ENCODE measurements at regions not wholly inside any gene's neighbourhood (a gene's known extent, or its start where the extent isn't known, plus 50 kb on each side); places are given as distances from the start of the nearest gene placed in this dataset.

DNA sequence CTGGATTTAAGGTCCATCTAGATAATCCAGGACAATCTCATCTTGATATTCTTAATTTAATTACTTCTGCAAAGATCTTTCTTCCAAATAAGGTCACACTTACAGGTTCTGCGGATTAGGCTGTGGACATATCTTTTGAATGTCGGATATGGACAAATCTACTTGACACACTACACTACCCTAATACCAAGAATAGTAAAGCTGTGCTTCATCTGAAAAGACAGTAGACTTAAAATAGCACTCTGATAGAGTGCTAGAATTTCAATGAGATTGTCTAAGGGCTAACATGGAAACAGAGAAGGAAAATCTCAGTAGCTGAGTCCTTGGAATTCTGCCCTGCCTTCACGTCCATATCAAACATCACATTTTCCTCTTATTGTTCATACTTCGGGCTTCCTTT is 1238.0 kb downstream of the EPHA7 start:
- no peak overlapping the region for H3K4me3 Mint-ChIP-seq
- no peaks in the 10 kb centered on the region for H3K27me3 Mint-ChIP-seq
- H3K27ac Mint-ChIP-seq: no peak overlapping the region
- no peaks in the 10 kb centered on the region for H3K4me1 Mint-ChIP-seq
- ATAC-seq (ENCODE audit: low read depth in 2 of 2) (no peak), DNase-seq (no peak)
- H3K36me3 Mint-ChIP-seq: no peaks in the 10 kb centered on the region
- H3K9me3 Mint-ChIP-seq: peaks cover 0 to 4% (median 0%) of the 10 kb centered on the region in 7 donors

DNA sequence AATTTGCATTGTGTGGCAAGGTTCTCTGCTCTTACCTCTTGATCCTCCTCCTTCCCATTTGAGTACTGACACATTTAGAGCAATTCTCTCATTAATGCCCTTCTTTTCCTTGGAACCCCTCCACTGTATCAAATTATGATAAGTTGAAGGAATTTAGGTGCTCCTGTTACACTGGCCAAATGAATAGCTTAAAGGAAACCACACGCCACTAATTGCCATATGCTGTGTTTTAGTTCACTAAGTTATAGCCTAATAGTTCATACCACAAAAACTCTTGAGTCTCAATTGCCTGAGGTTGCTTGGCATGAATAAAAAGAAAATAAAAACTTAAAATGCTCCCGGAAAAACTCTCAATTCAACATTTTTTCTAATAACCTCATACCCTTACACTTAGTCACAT is 1239.3 kb downstream of the EPHA7 start:
- DNase-seq (no peak), ATAC-seq (ENCODE audit: low read depth in 2 of 2) (no peak)
- Mint-ChIP-seq H3K27me3 (no peaks in the 10 kb centered on the region), H3K4me3 (no peak overlapping the region), H3K27ac (no peak overlapping the region), H3K9me3 (peaks cover 0 to 5% (median 0%) of the 10 kb centered on the region in 7 donors), H3K4me1 (no peaks in the 10 kb centered on the region), H3K36me3 (no peaks in the 10 kb centered on the region)

DNA sequence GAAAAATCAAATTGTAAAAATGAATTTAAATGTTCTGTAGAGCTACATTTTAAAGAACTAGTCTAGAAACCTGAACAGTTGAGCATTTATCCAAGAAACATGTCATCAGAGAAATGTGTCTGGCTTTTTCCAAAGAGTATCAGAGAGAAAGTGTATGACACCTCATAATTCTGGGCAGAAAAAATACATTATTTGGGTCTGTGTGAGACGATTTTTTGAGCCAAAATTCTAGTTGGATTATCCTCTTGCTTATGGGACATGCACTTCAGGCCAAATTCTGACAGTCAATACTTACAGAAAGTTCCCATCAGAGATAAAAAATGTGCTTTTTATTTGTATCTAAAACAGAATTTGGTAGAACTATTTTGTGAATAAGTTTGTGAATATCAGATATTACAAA is 1242.7 kb downstream of the EPHA7 start:
- H3K27ac Mint-ChIP-seq: no peak overlapping the region
- H3K4me1 Mint-ChIP-seq: no peaks in the 10 kb centered on the region
- ATAC-seq (ENCODE audit: low read depth in 2 of 2) (no peak), DNase-seq (no peak)
- peaks cover 0 to 5% (median 0%) of the 10 kb centered on the region in 7 donors for H3K9me3 Mint-ChIP-seq
- no peaks in the 10 kb centered on the region for H3K27me3 Mint-ChIP-seq
- no peaks in the 10 kb centered on the region for H3K36me3 Mint-ChIP-seq
- no peak overlapping the region for H3K4me3 Mint-ChIP-seq

DNA sequence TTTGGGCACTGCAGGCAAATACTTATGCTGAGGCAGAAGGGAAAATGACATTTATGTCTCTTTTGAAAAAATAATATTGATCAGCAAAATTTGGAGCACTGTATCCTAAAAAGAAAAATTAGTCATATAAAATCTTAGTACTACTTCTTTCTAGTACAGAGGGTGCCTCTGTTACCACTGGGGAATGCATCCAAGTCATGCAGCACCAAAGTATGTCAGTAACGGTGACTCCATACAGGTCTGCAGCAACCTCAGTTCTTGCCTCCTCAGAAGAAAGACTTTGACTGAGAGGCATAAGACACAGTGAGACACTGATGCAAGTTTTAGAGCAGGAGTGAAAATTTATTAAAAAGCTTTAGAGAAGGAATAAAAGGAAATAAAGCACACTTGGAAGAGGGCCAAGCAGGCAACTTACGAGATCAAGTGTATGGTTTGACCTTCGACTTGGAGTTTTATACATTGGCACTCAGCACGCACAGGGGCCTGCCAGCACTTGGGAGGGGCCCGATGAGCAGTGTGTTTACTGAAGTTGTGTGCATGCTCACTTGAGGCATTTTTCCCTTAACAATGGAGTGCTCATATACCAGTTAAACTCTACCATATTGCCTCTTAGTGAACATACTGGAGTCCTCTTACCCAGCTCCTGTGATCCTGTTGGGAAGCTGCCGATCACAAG is 1244.8 kb downstream of the EPHA7 start:
- no peaks in the 10 kb centered on the region for H3K4me1 Mint-ChIP-seq
- no peak overlapping the region for H3K4me3 Mint-ChIP-seq
- no peaks in the 10 kb centered on the region for H3K36me3 Mint-ChIP-seq
- ATAC-seq (ENCODE audit: low read depth in 2 of 2): no peak
- no peaks in the 10 kb centered on the region for H3K27me3 Mint-ChIP-seq
- H3K9me3 Mint-ChIP-seq: peaks cover 0 to 4% (median 0%) of the 10 kb centered on the region in 7 donors
- no peak for DNase-seq
- H3K27ac Mint-ChIP-seq: no peak overlapping the region

DNA sequence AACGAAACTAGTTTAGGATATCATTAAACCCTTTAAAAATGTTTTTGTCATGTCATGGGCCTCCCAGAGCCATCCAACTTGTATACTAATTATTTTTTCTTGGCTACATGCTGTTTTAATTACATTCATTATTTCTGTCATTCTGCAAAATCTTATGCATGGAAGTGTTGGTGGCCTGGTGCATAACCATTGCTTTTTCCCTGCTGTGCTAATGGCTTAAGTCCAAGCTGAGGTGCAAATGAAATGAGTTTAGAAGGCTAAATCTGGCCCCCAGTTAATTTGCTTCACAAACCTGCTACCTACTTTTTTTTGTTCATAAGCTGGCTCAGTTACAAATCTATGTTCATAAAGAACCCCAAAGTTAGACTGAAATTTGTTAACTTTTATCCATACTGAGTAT is 1249.9 kb downstream of the EPHA7 start:
- no peak for DNase-seq
- H3K4me1 Mint-ChIP-seq: no peaks in the 10 kb centered on the region
- H3K27ac Mint-ChIP-seq: no peak overlapping the region
- peaks cover 0 to 3% (median 0%) of the 10 kb centered on the region in 7 donors for H3K9me3 Mint-ChIP-seq
- no peaks in the 10 kb centered on the region for H3K36me3 Mint-ChIP-seq
- H3K27me3 Mint-ChIP-seq: no peaks in the 10 kb centered on the region
- no peak overlapping the region for H3K4me3 Mint-ChIP-seq
- no peak for ATAC-seq (ENCODE audit: low read depth in 2 of 2)

GRCh38 chr6:92166666-92167065 is 1252.7 kb downstream of the EPHA7 start:
- Mint-ChIP-seq H3K4me3 (no peak overlapping the region), H3K4me1 (no peaks in the 10 kb centered on the region), H3K9me3 (peaks cover 0 to 6% (median 0%) of the 10 kb centered on the region in 7 donors), H3K36me3 (no peaks in the 10 kb centered on the region), H3K27me3 (no peaks in the 10 kb centered on the region), H3K27ac (no peak overlapping the region)
- DNase-seq (no peak), ATAC-seq (ENCODE audit: low read depth in 2 of 2) (no peak)

- ATAC-seq (ENCODE audit: low read depth in 2 of 2): no peak
- no peak for DNase-seq
- Mint-ChIP-seq H3K4me3 (no peak overlapping the region), H3K4me1 (no peaks in the 10 kb centered on the region), H3K27ac (no peak overlapping the region), H3K9me3 (peaks cover 0 to 10% (median 0%) of the 10 kb centered on the region in 7 donors), H3K27me3 (no peaks in the 10 kb centered on the region), H3K36me3 (no peaks in the 10 kb centered on the region)
These were observed 1257.4 kb downstream of the EPHA7 start for GRCh38 chr6:92161953-92162352.

- ATAC-seq (ENCODE audit: low read depth in 2 of 2) (no peak), DNase-seq (no peak)
- Mint-ChIP-seq H3K27me3 (no peaks in the 10 kb centered on the region), H3K4me1 (no peaks in the 10 kb centered on the region), H3K4me3 (no peak overlapping the region), H3K27ac (no peak overlapping the region), H3K36me3 (no peaks in the 10 kb centered on the region), H3K9me3 (peaks cover 0 to 15% (median 2%) of the 10 kb centered on the region in 7 donors)
These were observed 1259.1 kb downstream of the EPHA7 start for GRCh38 chr6:92160226-92160625.

DNA sequence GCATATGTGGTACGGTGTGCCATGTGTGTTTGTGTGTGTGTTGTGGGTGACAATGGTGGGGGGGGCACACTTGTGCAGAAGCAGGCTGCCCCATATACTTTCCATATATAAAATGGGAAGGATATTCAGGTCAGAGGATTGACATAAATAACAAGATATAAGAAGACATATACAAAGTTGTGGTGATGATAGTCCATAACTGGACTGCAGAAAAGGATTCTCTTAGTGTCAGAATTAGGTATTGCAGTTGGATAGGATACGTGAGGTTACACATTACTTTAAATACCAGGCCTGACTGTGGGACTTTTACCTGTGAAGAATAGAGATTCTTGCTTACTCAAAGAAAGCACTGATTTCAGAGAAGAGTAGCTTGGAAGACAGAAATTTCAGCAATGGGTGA is 1260.3 kb downstream of the EPHA7 start:
- no peak for DNase-seq
- Mint-ChIP-seq H3K4me3 (no peak overlapping the region), H3K27ac (no peak overlapping the region), H3K27me3 (no peaks in the 10 kb centered on the region), H3K9me3 (peaks cover 0 to 15% (median 0%) of the 10 kb centered on the region in 7 donors), H3K4me1 (no peaks in the 10 kb centered on the region), H3K36me3 (no peaks in the 10 kb centered on the region)
- no peak for ATAC-seq (ENCODE audit: low read depth in 2 of 2)

DNA sequence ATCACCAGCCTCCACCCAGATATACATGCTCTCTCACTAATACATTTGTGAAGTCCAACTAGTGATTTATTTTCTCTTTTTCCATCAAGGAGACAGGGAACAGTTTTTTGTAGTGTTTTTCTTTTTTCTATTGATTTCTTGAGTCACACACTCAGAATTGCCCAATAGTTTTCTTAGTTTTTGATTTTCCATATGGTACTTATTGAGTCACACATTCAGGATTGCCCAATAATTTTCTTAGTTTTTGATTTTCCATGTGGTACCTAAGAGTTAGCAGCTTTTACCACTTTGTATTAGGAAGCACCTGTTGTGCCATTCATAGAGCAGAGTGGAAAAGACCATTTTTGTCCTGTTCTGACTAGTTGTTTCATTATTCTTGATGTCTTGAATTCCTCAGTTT is 1268.8 kb downstream of the EPHA7 start:
- no peaks in the 10 kb centered on the region for H3K4me1 Mint-ChIP-seq
- no peak overlapping the region for H3K4me3 Mint-ChIP-seq
- H3K27ac Mint-ChIP-seq: no peak overlapping the region
- no peaks in the 10 kb centered on the region for H3K27me3 Mint-ChIP-seq
- DNase-seq (no peak), ATAC-seq (ENCODE audit: low read depth in 2 of 2) (no peak)
- H3K36me3 Mint-ChIP-seq: no peaks in the 10 kb centered on the region
- H3K9me3 Mint-ChIP-seq: peaks cover 0 to 9% (median 4%) of the 10 kb centered on the region in 7 donors

DNA sequence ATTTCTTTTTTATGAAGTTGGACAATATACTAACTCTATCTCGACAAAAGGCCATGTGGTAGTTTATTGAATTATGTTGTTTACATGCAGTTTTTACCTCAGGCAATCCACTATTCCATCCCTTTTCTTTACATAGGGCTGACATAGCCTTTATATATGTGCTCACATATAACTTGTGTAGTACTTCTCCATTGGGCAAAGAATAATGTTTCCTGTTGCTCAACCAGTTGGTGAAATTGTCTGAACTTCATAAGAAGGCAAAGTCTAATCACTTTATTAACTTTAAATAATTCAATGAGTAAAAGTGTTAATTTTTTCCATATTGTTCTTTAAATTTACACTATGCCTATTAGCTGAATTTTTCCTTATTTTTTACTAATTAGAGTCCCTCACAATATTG is 1272.1 kb downstream of the EPHA7 start:
- no peak for DNase-seq
- no peak overlapping the region for H3K4me3 Mint-ChIP-seq
- H3K9me3 Mint-ChIP-seq: peaks cover 0 to 9% (median 2%) of the 10 kb centered on the region in 7 donors
- no peaks in the 10 kb centered on the region for H3K36me3 Mint-ChIP-seq
- no peak for ATAC-seq (ENCODE audit: low read depth in 2 of 2)
- no peaks in the 10 kb centered on the region for H3K4me1 Mint-ChIP-seq
- no peak overlapping the region for H3K27ac Mint-ChIP-seq
- H3K27me3 Mint-ChIP-seq: no peaks in the 10 kb centered on the region

DNA sequence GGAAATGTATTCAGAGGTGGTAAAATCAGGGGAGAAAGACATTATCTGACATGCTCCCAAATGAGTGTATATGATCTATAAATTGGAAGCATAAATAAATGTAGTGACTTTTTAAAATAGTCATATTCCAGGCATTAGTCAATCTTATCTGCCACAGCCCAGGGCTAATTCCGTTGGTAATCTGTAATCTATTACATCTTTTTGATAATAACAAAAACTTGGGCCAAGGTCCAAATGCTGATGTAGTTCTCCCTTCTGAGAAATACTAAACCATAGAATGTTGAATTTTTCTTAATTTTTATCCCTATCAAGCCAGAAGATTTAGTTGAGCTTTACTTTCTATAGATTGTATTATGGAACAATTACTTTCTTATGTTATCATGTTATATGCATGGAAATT is 1279.8 kb downstream of the EPHA7 start:
- ATAC-seq (ENCODE audit: low read depth in 2 of 2) (no peak), DNase-seq (no peak)
- peaks cover 0 to 2% (median 0%) of the 10 kb centered on the region in 7 donors for H3K9me3 Mint-ChIP-seq
- no peaks in the 10 kb centered on the region for H3K27me3 Mint-ChIP-seq
- H3K36me3 Mint-ChIP-seq: no peaks in the 10 kb centered on the region
- no peak overlapping the region for H3K27ac Mint-ChIP-seq
- no peaks in the 10 kb centered on the region for H3K4me1 Mint-ChIP-seq
- no peak overlapping the region for H3K4me3 Mint-ChIP-seq

GRCh38 chr6:92132957-92133356 is 1286.4 kb downstream of the EPHA7 start:
- DNase-seq (no peak), ATAC-seq (ENCODE audit: low read depth in 2 of 2) (no peak)
- Mint-ChIP-seq H3K9me3 (peaks cover 0 to 9% (median 2%) of the 10 kb centered on the region in 7 donors), H3K4me1 (no peaks in the 10 kb centered on the region), H3K36me3 (no peaks in the 10 kb centered on the region), H3K4me3 (no peak overlapping the region), H3K27ac (no peak overlapping the region), H3K27me3 (no peaks in the 10 kb centered on the region)

GRCh38 chr6:92132457-92132856 is 1286.9 kb downstream of the EPHA7 start:
- ATAC-seq (ENCODE audit: low read depth in 2 of 2) (no peak), DNase-seq (no peak)
- no peaks in the 10 kb centered on the region for H3K4me1 Mint-ChIP-seq
- no peaks in the 10 kb centered on the region for H3K27me3 Mint-ChIP-seq
- H3K9me3 Mint-ChIP-seq: peaks cover 0 to 9% (median 3%) of the 10 kb centered on the region in 7 donors
- H3K36me3 Mint-ChIP-seq: no peaks in the 10 kb centered on the region
- no peak overlapping the region for H3K4me3 Mint-ChIP-seq
- H3K27ac Mint-ChIP-seq: no peak overlapping the region

DNA sequence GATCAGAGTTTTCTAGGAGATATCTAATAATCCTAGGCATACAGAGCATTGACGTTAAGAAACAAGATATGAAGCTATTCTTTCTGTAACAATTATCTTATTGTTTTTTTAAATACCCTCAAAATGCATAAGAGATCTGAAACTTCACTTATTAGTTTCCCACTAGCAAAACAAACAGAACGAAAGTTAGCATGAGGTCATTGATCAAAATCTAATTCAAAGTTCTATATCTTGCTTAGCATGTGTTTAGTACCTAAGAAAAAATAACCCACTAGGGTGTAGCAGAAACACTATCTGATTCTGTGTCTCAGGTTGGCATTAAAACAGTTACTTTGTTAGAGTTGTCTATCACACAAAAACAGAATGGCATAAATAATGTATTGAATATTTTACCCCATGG is 1288.4 kb downstream of the EPHA7 start:
- H3K4me3 Mint-ChIP-seq: no peak overlapping the region
- no peaks in the 10 kb centered on the region for H3K36me3 Mint-ChIP-seq
- no peaks in the 10 kb centered on the region for H3K27me3 Mint-ChIP-seq
- DNase-seq: no peak
- no peaks in the 10 kb centered on the region for H3K4me1 Mint-ChIP-seq
- no peak for ATAC-seq (ENCODE audit: low read depth in 2 of 2)
- no peak overlapping the region for H3K27ac Mint-ChIP-seq
- peaks cover 0 to 19% (median 3%) of the 10 kb centered on the region in 7 donors for H3K9me3 Mint-ChIP-seq
